OCI-LY7 (cell line): ENCODE measurements at regions not wholly inside any gene's neighbourhood (a gene's known extent, or its start where the extent isn't known, plus 50 kb on each side); places are given as distances from the start of the nearest gene placed in this dataset.

Source experiments
- BruUV-seq: library from RNA; stranded (reverse); fragments of 400-500 nt; replicated peaks from 2 replicates; lab custom pipeline; 2021; lab: Mats Ljungman, UMichigan
- CTCF ChIA-PET: fragments of 300-600 bp; sonication (Branson Sonifier 250); formaldehyde crosslinking; loops from one replicate; lab custom pipeline; 2022; ENCODE audit warnings: antibody characterized with exemption; ENCODE audit not compliant: unreplicated experiment; lab: Charles Lee
- POLR2A ChIA-PET: fragments of 300-600 bp; sonication (Branson Sonifier 250); formaldehyde crosslinking; loops from one replicate; lab custom pipeline; 2022; ENCODE audit warnings: antibody characterized with exemption; lab: Charles Lee
- DNase-seq: peaks from one replicate; pipeline ENCODE4 v3.0.0-alpha.2; 2015; ENCODE audit warnings: low spot score
- H2AFZ ChIP-seq: fragments of 200-600 bp; sonication (generic), shearing (Covaris generic); 2 replicates; pipeline ENCODE4 v1.6.1; 2014; ENCODE audit warnings: mild to moderate bottlenecking, antibody characterized with exemption, low read length, moderate library complexity
- H3K27ac ChIP-seq: fragments of 200-600 bp; sonication (generic); 2 replicates; pipeline ENCODE4 v1.5.1; 2014; ENCODE audit warnings: mixed run types, low read depth, mild to moderate bottlenecking, moderate library complexity, low read length, inconsistent platforms; ENCODE audit not compliant: poor library complexity, severe bottlenecking
- H3K36me3 ChIP-seq: fragments of 200-600 bp; sonication (generic); 2 replicates; pipeline ENCODE4 v1.6.1; 2014; ENCODE audit warnings: mild to moderate bottlenecking, antibody characterized with exemption, low read length, moderate library complexity, mixed read lengths; ENCODE audit not compliant: insufficient read depth
- H3K4me1 ChIP-seq: fragments of 200-600 bp; sonication (generic); 2 replicates; pipeline ENCODE4 v1.5.1; 2014; ENCODE audit warnings: mild to moderate bottlenecking, low read length; ENCODE audit not compliant: insufficient read depth, poor library complexity, severe bottlenecking
- H3K4me2 ChIP-seq: fragments of 200-600 bp; sonication (generic); 2 replicates; pipeline ENCODE4 v1.6.1; 2014; ENCODE audit warnings: mild to moderate bottlenecking, low read length
- H3K4me3 ChIP-seq: fragments of 200-600 bp; sonication (generic); 2 replicates; pipeline ENCODE4 v1.5.1; 2014; ENCODE audit warnings: mild to moderate bottlenecking, low read depth, low read length; ENCODE audit not compliant: poor library complexity, severe bottlenecking
- H3K79me2 ChIP-seq: fragments of 200-600 bp; sonication (generic); 2 replicates; pipeline ENCODE4 v1.6.1; 2016; ENCODE audit warnings: low read depth, mild to moderate bottlenecking, low read length, moderate library complexity, mixed read lengths; ENCODE audit not compliant: insufficient read depth
- H3K9me2 ChIP-seq: fragments of 200-600 bp; sonication (generic); 2 replicates; pipeline ENCODE4 v1.6.1; 2016; ENCODE audit warnings: mild to moderate bottlenecking, low read length, mixed read lengths; ENCODE audit not compliant: insufficient read depth
- H3K9me3 ChIP-seq: fragments of 200-600 bp; sonication (generic); 2 replicates; pipeline ENCODE4 v1.6.1; 2014; ENCODE audit warnings: mild to moderate bottlenecking, mixed run types, low read length, mixed read lengths
- H4K20me1 ChIP-seq: fragments of 200-600 bp; sonication (generic); 2 replicates; pipeline ENCODE4 v1.6.1; 2014; ENCODE audit warnings: mild to moderate bottlenecking, antibody characterized with exemption, low read length, moderate library complexity, mixed read lengths; ENCODE audit not compliant: insufficient read depth
- EZH2phosphoT487 ChIP-seq: fragments of 200-600 bp; sonication (generic); IDR thresholded peaks from 2 replicates; pipeline ENCODE4 v1.6.1; 2018; ENCODE audit warnings: low read depth, borderline replicate concordance, mild to moderate bottlenecking, mixed run types, antibody characterized with exemption, low read length, moderate library complexity, mixed read lengths
- intact Hi-C: fragments of 100-400 bp; cut with micrococcal nuclease; formaldehyde crosslinking; loops from one replicate; pipeline ENCODE4 v1.10.0; 2022; ENCODE audit not compliant: unreplicated experiment
- TF ChIP-seq, protein P1 (sequence below): fragments of 200-600 bp; sonication (generic); conservative IDR thresholded peaks from 2 replicates; pipeline ENCODE4 v1.5.1; 2014; ENCODE audit warnings: mild to moderate bottlenecking, antibody characterized with exemption, low read length, moderate library complexity, mixed read lengths

- H3K36me3 ChIP-seq, result no peaks in the 10 kb centered on the region
- H2AFZ ChIP-seq, result no peak overlapping the region
- no TSS peak for BruUV-seq
- no peaks in the 10 kb centered on the region for H3K9me3 ChIP-seq
- CTCF ChIA-PET, result no interaction called here
- H3K27ac ChIP-seq, result no peak overlapping the region
- TF ChIP-seq, protein P1, sequence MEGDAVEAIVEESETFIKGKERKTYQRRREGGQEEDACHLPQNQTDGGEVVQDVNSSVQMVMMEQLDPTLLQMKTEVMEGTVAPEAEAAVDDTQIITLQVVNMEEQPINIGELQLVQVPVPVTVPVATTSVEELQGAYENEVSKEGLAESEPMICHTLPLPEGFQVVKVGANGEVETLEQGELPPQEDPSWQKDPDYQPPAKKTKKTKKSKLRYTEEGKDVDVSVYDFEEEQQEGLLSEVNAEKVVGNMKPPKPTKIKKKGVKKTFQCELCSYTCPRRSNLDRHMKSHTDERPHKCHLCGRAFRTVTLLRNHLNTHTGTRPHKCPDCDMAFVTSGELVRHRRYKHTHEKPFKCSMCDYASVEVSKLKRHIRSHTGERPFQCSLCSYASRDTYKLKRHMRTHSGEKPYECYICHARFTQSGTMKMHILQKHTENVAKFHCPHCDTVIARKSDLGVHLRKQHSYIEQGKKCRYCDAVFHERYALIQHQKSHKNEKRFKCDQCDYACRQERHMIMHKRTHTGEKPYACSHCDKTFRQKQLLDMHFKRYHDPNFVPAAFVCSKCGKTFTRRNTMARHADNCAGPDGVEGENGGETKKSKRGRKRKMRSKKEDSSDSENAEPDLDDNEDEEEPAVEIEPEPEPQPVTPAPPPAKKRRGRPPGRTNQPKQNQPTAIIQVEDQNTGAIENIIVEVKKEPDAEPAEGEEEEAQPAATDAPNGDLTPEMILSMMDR, result no peak
- TF ChIP-seq EZH2phosphoT487, result no peak
- H3K4me1 ChIP-seq, result no peaks in the 10 kb centered on the region
- no peak for DNase-seq
- H3K79me2 ChIP-seq, result no peaks in the 10 kb centered on the region
- H3K4me2 ChIP-seq, result no peak overlapping the region
- H3K4me3 ChIP-seq, result no peak overlapping the region
- intact Hi-C loops, result no loop called here
- no peaks in the 10 kb centered on the region for H3K9me2 ChIP-seq
- no peaks in the 10 kb centered on the region for H4K20me1 ChIP-seq
- POLR2A ChIA-PET, result interaction anchor here (0.6 kb wide), 1 partner anchor 698 kb away, joined by 8 read pairs; no protein-coding TSS in a partner anchor
Measured at GRCh38 chr7:93693796-93694195, 119.3 kb upstream of the CALCR start.

DNA sequence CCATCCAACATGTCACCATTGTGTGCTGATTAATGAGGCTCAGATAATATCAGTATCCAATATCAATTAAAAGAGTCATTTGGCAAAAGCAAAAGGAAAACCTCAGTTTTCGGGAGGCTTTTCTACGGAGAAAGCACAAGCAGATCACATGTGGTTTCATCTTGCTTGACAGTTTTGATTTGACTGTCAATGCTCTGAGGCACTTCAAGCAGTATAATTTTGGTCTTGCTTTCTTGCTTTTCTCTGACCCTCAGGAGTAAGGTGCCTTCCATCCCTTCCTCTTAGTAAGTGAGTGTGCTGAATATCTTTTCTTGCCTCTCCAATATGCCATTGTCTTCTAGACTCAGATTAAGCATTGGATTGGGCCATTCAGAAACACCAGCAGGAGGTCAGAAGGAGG lies 115.5 kb upstream of the CALCR start:
- Histone ChIP-seq H3K27ac (no peak overlapping the region), H3K36me3 (no peaks in the 10 kb centered on the region), H3K79me2 (no peaks in the 10 kb centered on the region), H3K4me3 (no peak overlapping the region), H3K4me2 (no peak overlapping the region), H2AFZ (no peak overlapping the region), H3K9me2 (no peaks in the 10 kb centered on the region), H3K9me3 (no peaks in the 10 kb centered on the region), H4K20me1 (no peaks in the 10 kb centered on the region), H3K4me1 (no peaks in the 10 kb centered on the region)
- intact Hi-C loops, result no loop called here
- DNase-seq, result no peak
- CTCF ChIA-PET, result no interaction called here
- TF ChIP-seq EZH2phosphoT487, result no peak
- TF ChIP-seq, protein P1, result no peak
- POLR2A ChIA-PET, result interaction anchor here (0.6 kb wide), 1 partner anchor 366 kb away, joined by 3 read pairs; no protein-coding TSS in a partner anchor
- BruUV-seq, result no TSS peak

DNA sequence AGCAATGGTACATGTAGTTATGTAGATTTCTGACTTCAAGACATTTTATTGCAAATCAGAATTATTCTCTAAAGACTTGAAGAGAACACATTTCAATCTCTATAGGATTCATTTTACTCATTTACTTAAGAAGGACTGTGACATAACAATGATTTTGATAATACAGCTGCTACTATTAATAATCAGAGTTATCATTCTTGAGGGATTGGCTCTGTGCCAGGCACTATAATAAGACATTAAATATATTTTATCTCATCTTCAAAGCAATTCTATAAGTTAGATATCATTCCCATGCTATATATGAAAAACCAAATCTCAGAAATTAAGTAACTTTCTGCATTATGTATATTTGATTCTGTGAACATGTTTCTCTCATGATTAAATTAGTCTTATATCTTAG lies 103.7 kb upstream of the CALCR start:
- TF ChIP-seq, protein P1, result no peak
- no peak for TF ChIP-seq EZH2phosphoT487
- BruUV-seq, result no TSS peak
- no peak for DNase-seq
- no peak overlapping the region for H3K4me3 ChIP-seq
- no peaks in the 10 kb centered on the region for H3K79me2 ChIP-seq
- POLR2A ChIA-PET, result interaction anchor here (0.7 kb wide), 1 partner anchor 129 kb away, joined by 3 read pairs; no protein-coding TSS in a partner anchor
- H2AFZ ChIP-seq, result no peak overlapping the region
- H3K9me3 ChIP-seq, result no peaks in the 10 kb centered on the region
- H4K20me1 ChIP-seq, result no peaks in the 10 kb centered on the region
- no peak overlapping the region for H3K4me2 ChIP-seq
- H3K4me1 ChIP-seq, result no peaks in the 10 kb centered on the region
- H3K27ac ChIP-seq, result no peak overlapping the region
- no peaks in the 10 kb centered on the region for H3K36me3 ChIP-seq
- no peaks in the 10 kb centered on the region for H3K9me2 ChIP-seq
- CTCF ChIA-PET, result no interaction called here
- intact Hi-C loops, result no loop called here
